ENCODE measurements at regions not wholly inside any gene's neighbourhood (a gene's known extent, or its start where the extent isn't known, plus 50 kb on each side); places are given as distances from the start of the nearest gene placed in this dataset.

DNA sequence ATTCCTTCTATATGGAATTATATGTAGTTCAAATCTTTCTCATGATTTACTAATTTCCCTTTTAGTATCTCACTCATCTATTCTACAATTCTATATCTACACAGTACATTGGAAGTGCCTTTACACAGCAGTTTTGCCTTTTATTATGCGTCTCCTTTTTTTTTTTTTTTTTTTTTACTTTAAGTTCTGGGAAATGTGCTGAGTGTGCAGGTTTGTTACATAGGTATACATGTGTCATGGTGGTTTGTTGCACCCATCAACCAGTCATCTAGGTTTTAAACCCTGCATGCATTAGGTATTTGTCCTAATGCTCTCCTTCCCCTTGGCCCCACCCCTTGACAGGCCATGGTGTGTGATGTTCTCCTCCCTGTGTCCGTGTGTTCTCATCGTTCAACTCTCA lies 1150.1 kb upstream of the PRR20A start:
- TF ChIP-seq, protein P1, sequence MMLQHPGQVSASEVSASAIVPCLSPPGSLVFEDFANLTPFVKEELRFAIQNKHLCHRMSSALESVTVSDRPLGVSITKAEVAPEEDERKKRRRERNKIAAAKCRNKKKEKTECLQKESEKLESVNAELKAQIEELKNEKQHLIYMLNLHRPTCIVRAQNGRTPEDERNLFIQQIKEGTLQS (IDR thresholded peaks at IDR 0.05) = no peak
- TF ChIP-seq, protein P2, sequence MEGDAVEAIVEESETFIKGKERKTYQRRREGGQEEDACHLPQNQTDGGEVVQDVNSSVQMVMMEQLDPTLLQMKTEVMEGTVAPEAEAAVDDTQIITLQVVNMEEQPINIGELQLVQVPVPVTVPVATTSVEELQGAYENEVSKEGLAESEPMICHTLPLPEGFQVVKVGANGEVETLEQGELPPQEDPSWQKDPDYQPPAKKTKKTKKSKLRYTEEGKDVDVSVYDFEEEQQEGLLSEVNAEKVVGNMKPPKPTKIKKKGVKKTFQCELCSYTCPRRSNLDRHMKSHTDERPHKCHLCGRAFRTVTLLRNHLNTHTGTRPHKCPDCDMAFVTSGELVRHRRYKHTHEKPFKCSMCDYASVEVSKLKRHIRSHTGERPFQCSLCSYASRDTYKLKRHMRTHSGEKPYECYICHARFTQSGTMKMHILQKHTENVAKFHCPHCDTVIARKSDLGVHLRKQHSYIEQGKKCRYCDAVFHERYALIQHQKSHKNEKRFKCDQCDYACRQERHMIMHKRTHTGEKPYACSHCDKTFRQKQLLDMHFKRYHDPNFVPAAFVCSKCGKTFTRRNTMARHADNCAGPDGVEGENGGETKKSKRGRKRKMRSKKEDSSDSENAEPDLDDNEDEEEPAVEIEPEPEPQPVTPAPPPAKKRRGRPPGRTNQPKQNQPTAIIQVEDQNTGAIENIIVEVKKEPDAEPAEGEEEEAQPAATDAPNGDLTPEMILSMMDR (IDR thresholded peaks at IDR 0.05; ENCODE audit: low read depth, low read length, missing input control) = no peak
- no peak for TF ChIP-seq TAF1 (conservative IDR thresholded peaks at IDR 0.05)
- TF ChIP-seq, protein P3, sequence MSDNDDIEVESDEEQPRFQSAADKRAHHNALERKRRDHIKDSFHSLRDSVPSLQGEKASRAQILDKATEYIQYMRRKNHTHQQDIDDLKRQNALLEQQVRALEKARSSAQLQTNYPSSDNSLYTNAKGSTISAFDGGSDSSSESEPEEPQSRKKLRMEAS (IDR thresholded peaks at IDR 0.05) = no peak
- TF ChIP-seq, protein P4, sequence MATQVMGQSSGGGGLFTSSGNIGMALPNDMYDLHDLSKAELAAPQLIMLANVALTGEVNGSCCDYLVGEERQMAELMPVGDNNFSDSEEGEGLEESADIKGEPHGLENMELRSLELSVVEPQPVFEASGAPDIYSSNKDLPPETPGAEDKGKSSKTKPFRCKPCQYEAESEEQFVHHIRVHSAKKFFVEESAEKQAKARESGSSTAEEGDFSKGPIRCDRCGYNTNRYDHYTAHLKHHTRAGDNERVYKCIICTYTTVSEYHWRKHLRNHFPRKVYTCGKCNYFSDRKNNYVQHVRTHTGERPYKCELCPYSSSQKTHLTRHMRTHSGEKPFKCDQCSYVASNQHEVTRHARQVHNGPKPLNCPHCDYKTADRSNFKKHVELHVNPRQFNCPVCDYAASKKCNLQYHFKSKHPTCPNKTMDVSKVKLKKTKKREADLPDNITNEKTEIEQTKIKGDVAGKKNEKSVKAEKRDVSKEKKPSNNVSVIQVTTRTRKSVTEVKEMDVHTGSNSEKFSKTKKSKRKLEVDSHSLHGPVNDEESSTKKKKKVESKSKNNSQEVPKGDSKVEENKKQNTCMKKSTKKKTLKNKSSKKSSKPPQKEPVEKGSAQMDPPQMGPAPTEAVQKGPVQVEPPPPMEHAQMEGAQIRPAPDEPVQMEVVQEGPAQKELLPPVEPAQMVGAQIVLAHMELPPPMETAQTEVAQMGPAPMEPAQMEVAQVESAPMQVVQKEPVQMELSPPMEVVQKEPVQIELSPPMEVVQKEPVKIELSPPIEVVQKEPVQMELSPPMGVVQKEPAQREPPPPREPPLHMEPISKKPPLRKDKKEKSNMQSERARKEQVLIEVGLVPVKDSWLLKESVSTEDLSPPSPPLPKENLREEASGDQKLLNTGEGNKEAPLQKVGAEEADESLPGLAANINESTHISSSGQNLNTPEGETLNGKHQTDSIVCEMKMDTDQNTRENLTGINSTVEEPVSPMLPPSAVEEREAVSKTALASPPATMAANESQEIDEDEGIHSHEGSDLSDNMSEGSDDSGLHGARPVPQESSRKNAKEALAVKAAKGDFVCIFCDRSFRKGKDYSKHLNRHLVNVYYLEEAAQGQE (IDR thresholded peaks at IDR 0.05) = no peak
- TF ChIP-seq YY1 (IDR thresholded peaks at IDR 0.05) = no peak
- no peak for TF ChIP-seq RAD21 (IDR thresholded peaks at IDR 0.05)
- TF ChIP-seq GABPA (IDR thresholded peaks at IDR 0.05 in 1 of 2, conservative IDR thresholded peaks at IDR 0.05 in 1 of 2) = no peak
- TF ChIP-seq JUND (IDR thresholded peaks at IDR 0.05) = no peak
- TF ChIP-seq SP1 (IDR thresholded peaks at IDR 0.05) = no peak
- TF ChIP-seq EGR1 (IDR thresholded peaks at IDR 0.05; ENCODE audit: low read depth in 2 of 2) = no peak
- no peak for TF ChIP-seq HNF4G (IDR thresholded peaks at IDR 0.05)
- no peak for TF ChIP-seq RXRA (IDR thresholded peaks at IDR 0.05)
